Astrocyte (in vitro differentiated cells and primary cell): ENCODE measurements at regions not wholly inside any gene's neighbourhood (a gene's known extent, or its start where the extent isn't known, plus 50 kb on each side); places are given as distances from the start of the nearest gene placed in this dataset.

ENCODE experiments used
- CTCF ChIP-seq: IDR thresholded peaks from 2 replicates; pipeline ENCODE4 v1.5.1; 2011; ENCODE audit warnings: low read depth, mild to moderate bottlenecking, inconsistent platforms, low read length, moderate library complexity; ENCODE audit not compliant: insufficient read depth
- EZH2 ChIP-seq: IDR thresholded peaks from 2 replicates; pipeline ENCODE4 v1.6.1; 2012; ENCODE audit warnings: mild to moderate bottlenecking, low read length, inconsistent platforms; ENCODE audit not compliant: insufficient read depth

DNA sequence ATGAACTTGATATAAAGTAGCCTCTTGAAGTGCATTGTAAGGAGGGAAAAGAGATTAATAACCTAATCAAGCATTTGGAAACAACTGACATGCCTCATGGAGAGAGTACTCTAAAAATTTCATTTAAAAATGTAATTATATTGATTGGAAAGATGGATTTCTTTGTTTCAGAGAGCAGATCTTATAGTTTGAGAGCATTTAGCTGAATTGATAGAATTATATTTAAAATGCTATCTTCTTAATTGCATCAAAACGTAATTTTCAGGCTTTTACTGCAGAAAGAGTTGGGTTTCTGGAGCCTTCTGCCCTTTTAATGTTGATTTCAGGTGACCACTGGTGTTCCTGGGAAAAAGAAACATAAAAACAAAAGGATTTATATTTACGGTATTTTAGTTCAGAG is 130.6 kb downstream of the EDN3 start:
- TF ChIP-seq EZH2 (no peak), CTCF (no peak)
